Neuronal stem cell (in vitro differentiated cells): ENCODE measurements at regions not wholly inside any gene's neighbourhood (a gene's known extent, or its start where the extent isn't known, plus 50 kb on each side); places are given as distances from the start of the nearest gene placed in this dataset.

ENCODE experiments used
- DNase-seq: peaks from one replicate; pipeline ENCODE4 v3.0.0-alpha.2; 2013; ENCODE audit warnings: low spot score
- H2AFZ ChIP-seq: one replicate; pipeline ENCODE4 v1.6.1; 2013; ENCODE audit warnings: mild to moderate bottlenecking, low read length, inconsistent platforms
- H2AK5ac ChIP-seq: 2 replicates; pipeline ENCODE4 v1.6.1; 2013; ENCODE audit warnings: low read depth, mild to moderate bottlenecking, inconsistent platforms, low read length, moderate library complexity, mixed read lengths
- H2BK120ac ChIP-seq: 2 replicates; pipeline ENCODE4 v1.6.1; 2013; ENCODE audit warnings: low read depth, mild to moderate bottlenecking, inconsistent platforms, low read length, moderate library complexity, mixed read lengths
- H2BK12ac ChIP-seq: one replicate; pipeline ENCODE4 v1.6.1; 2013; ENCODE audit warnings: low read length, inconsistent platforms
- H2BK15ac ChIP-seq: 2 replicates; pipeline ENCODE4 v1.6.1; 2013; ENCODE audit warnings: mild to moderate bottlenecking, low read length, inconsistent platforms, mixed read lengths
- H2BK5ac ChIP-seq: one replicate; pipeline ENCODE4 v1.6.1; 2013; ENCODE audit warnings: inconsistent platforms, mild to moderate bottlenecking, low read length, moderate library complexity
- H3K14ac ChIP-seq: one replicate; pipeline ENCODE4 v1.6.1; 2013; ENCODE audit warnings: low read length, inconsistent platforms
- H3K18ac ChIP-seq: 2 replicates; pipeline ENCODE4 v1.6.1; 2013; ENCODE audit warnings: low read length, inconsistent platforms
- H3K23ac ChIP-seq: 2 replicates; pipeline ENCODE4 v1.6.1; 2013; ENCODE audit warnings: low read depth, mild to moderate bottlenecking, mixed read lengths, low read length, inconsistent platforms; ENCODE audit not compliant: poor library complexity
- H3K27ac ChIP-seq: replicated peaks from 3 replicates; pipeline ENCODE4 v1.5.1; 2013; ENCODE audit warnings: low read length, inconsistent platforms
- H3K27me3 ChIP-seq, 3 experiments: 2 replicates each; pipeline ENCODE4 v1.6.1; 2013; ENCODE audit warnings: low read length in 3 of 3, mild to moderate bottlenecking in 2 of 3, inconsistent platforms in 1 of 3, low read depth in 1 of 3, mixed read lengths in 1 of 3, moderate library complexity in 1 of 3; ENCODE audit not compliant: control insufficient read depth in 3 of 3, insufficient read depth in 3 of 3
- H3K36me3 ChIP-seq, 2 donors: replicated peaks in 1 of 2; 2 replicates each; pipeline ENCODE4 v1.6.1; 2013; ENCODE audit warnings: low read length in 2 of 2; ENCODE audit not compliant: control insufficient read depth in 2 of 2, insufficient read depth in 2 of 2
- H3K4ac ChIP-seq: 2 replicates; pipeline ENCODE4 v1.6.1; 2013; ENCODE audit warnings: inconsistent platforms, mild to moderate bottlenecking, low read length, moderate library complexity
- H3K4me1 ChIP-seq, 2 donors: 1 replicate in 1 of 2; 2 replicates in 1 of 2; pipeline ENCODE4 v1.6.1; 2013; ENCODE audit warnings: low read length in 2 of 2, low read depth in 1 of 2; ENCODE audit not compliant: control insufficient read depth in 2 of 2, insufficient read depth in 1 of 2
- H3K4me2 ChIP-seq: one replicate; pipeline ENCODE4 v1.6.1; 2013; ENCODE audit warnings: mild to moderate bottlenecking, low read length, inconsistent platforms; ENCODE audit not compliant: insufficient read depth, poor library complexity, severe bottlenecking
- H3K4me3 ChIP-seq, 2 donors: 2 replicates each; pipeline ENCODE4 v1.5.1; 2013; ENCODE audit warnings: low read length in 2 of 2, mild to moderate bottlenecking in 2 of 2, inconsistent platforms in 1 of 2, moderate library complexity in 1 of 2
- H3K79me1 ChIP-seq: one replicate; pipeline ENCODE4 v1.6.1; 2013; ENCODE audit warnings: low read depth, mild to moderate bottlenecking, inconsistent platforms, low read length, moderate library complexity
- H3K9ac ChIP-seq: one replicate; pipeline ENCODE4 v1.6.1; 2013; ENCODE audit warnings: mild to moderate bottlenecking, low read depth, low read length, inconsistent platforms; ENCODE audit not compliant: poor library complexity
- H3K9me3 ChIP-seq, 2 donors: replicated peaks in 1 of 2; 2 replicates each; pipeline versions ENCODE3 to v1.6.1; 2013; ENCODE audit warnings: low read length in 2 of 2, mild to moderate bottlenecking in 2 of 2, inconsistent platforms in 1 of 2, low read depth in 1 of 2, mixed read lengths in 1 of 2, moderate library complexity in 1 of 2; ENCODE audit not compliant: control insufficient read depth in 2 of 2, insufficient read depth in 1 of 2
- H4K8ac ChIP-seq: one replicate; pipeline ENCODE4 v1.6.1; 2013; ENCODE audit warnings: low read depth, mild to moderate bottlenecking, inconsistent platforms, low read length, moderate library complexity
- H4K91ac ChIP-seq: one replicate; pipeline ENCODE4 v1.6.1; 2013; ENCODE audit warnings: low read length, low read depth, mild to moderate bottlenecking, inconsistent platforms; ENCODE audit not compliant: poor library complexity
- WGBS, 2 donors: extraction: QIAGEN DNeasy Blood & Tissue Kit; methylation state at CpG; one replicate each; pipeline ENCODE4 v1.1.7; 2013; ENCODE audit warnings: missing lambda C conversion rate in 2 of 2, mixed read lengths in 1 of 2; ENCODE audit not compliant: insufficient read length in 2 of 2, insufficient replicate concordance in 1 of 2; ENCODE audit errors: extremely low coverage in 2 of 2; 5-methylcytosine and 5-hydroxymethylcytosine counted together

- Histone ChIP-seq H2BK15ac (no peak overlapping the region), H2AK5ac (no peak overlapping the region), H2BK5ac (no peak overlapping the region), H2AFZ (peak overlapping the region; percentile 45), H3K27ac (no peak overlapping the region), H3K79me1 (no peaks in the 10 kb centered on the region), H3K36me3 (no peaks in the 10 kb centered on the region), H4K91ac (no peak overlapping the region), H3K18ac (no peak overlapping the region), H3K9me3 (no peaks in the 10 kb centered on the region), H2BK12ac (no peak overlapping the region), H3K4me3 (no peak overlapping the region), H3K9ac (no peak overlapping the region), H3K23ac (no peak overlapping the region), H3K27me3 (no peaks in the 10 kb centered on the region), H3K4me2 (no peak overlapping the region), H2BK120ac (no peak overlapping the region), H4K8ac (no peak overlapping the region), H3K4me1 (no peaks in the 10 kb centered on the region), H3K4ac (no peak overlapping the region), H3K14ac (no peak overlapping the region)
- no CpG with 5 or more reads among the region's 4 CpGs for WGBS, 2 donors
- DNase-seq: no peak
Measured at GRCh38 chr3:174336784-174337183, 522.4 kb upstream of the NAALADL2 start.

- Histone ChIP-seq H3K9ac (no peak overlapping the region), H3K9me3 (no peaks in the 10 kb centered on the region), H2BK5ac (no peak overlapping the region), H3K79me1 (no peaks in the 10 kb centered on the region), H3K14ac (no peak overlapping the region), H4K8ac (no peak overlapping the region), H2BK15ac (no peak overlapping the region), H3K36me3 (no peaks in the 10 kb centered on the region), H2AK5ac (no peak overlapping the region), H3K4me2 (no peak overlapping the region), H3K23ac (no peak overlapping the region), H2AFZ (no peak overlapping the region), H2BK12ac (no peak overlapping the region), H2BK120ac (no peak overlapping the region), H3K4me3 (no peak overlapping the region), H3K27ac (no peak overlapping the region), H3K27me3 (no peaks in the 10 kb centered on the region), H4K91ac (no peak overlapping the region), H3K4ac (no peak overlapping the region), H3K4me1 (no peaks in the 10 kb centered on the region), H3K18ac (no peak overlapping the region)
- no peak for DNase-seq
- no CpG with 5 or more reads among the region's 4 CpGs for WGBS, 2 donors
Measured at GRCh38 chr3:174337227-174337626, 521.9 kb upstream of the NAALADL2 start.

GRCh38 chr3:174340624-174341587 is 518.2 kb upstream of the NAALADL2 start:
- Histone ChIP-seq H3K14ac (no peak overlapping the region), H3K79me1 (no peaks in the 10 kb centered on the region), H3K9ac (no peak overlapping the region), H2BK5ac (no peak overlapping the region), H2AFZ (no peak overlapping the region), H3K4me3 (no peak overlapping the region), H3K36me3 (no peaks in the 10 kb centered on the region), H2BK12ac (no peak overlapping the region), H3K4ac (no peak overlapping the region), H2AK5ac (no peak overlapping the region), H2BK120ac (no peak overlapping the region), H3K9me3 (no peaks in the 10 kb centered on the region), H3K18ac (no peak overlapping the region), H3K4me1 (no peaks in the 10 kb centered on the region), H3K27ac (no peak overlapping the region), H3K27me3 (no peaks in the 10 kb centered on the region), H3K23ac (no peak overlapping the region), H2BK15ac (no peak overlapping the region), H3K4me2 (no peak overlapping the region), H4K91ac (no peak overlapping the region), H4K8ac (no peak overlapping the region)
- no CpG with 5 or more reads among the region's 3 CpGs for WGBS, 2 donors
- no peak for DNase-seq

GRCh38 chr3:174342171-174342570 is 517.0 kb upstream of the NAALADL2 start:
- H2BK5ac ChIP-seq: no peak overlapping the region
- H3K79me1 ChIP-seq: no peaks in the 10 kb centered on the region
- no peak overlapping the region for H3K27ac ChIP-seq
- H3K4me2 ChIP-seq: no peak overlapping the region
- DNase-seq: no peak
- no peak overlapping the region for H2BK12ac ChIP-seq
- H3K9me3 ChIP-seq: no peaks in the 10 kb centered on the region
- no peak overlapping the region for H3K4ac ChIP-seq
- H3K36me3 ChIP-seq: no peaks in the 10 kb centered on the region
- H3K14ac ChIP-seq: no peak overlapping the region
- no peaks in the 10 kb centered on the region for H3K27me3 ChIP-seq
- H2AK5ac ChIP-seq: no peak overlapping the region
- no peak overlapping the region for H4K8ac ChIP-seq
- no peak overlapping the region for H3K9ac ChIP-seq
- no peak overlapping the region for H3K23ac ChIP-seq
- H3K4me1 ChIP-seq: no peaks in the 10 kb centered on the region
- H3K18ac ChIP-seq: no peak overlapping the region
- H2BK15ac ChIP-seq: no peak overlapping the region
- WGBS, 2 donors: no CpG with 5 or more reads among the region's 2 CpGs
- no peak overlapping the region for H2BK120ac ChIP-seq
- H2AFZ ChIP-seq: no peak overlapping the region
- H3K4me3 ChIP-seq: no peak overlapping the region
- H4K91ac ChIP-seq: no peak overlapping the region
